Activated CD8-positive, alpha-beta T cell treated with anti-CD3 and anti-CD28 coated beads for 36 hours (primary cell): ENCODE measurements at regions not wholly inside any gene's neighbourhood (a gene's known extent, or its start where the extent isn't known, plus 50 kb on each side); places are given as distances from the start of the nearest gene placed in this dataset.
"Not testable (repeated sequence)": the region's sequence is repeated elsewhere in the genome, so short reads cannot be mapped to it uniquely, and the experiment has no call there.

Experiments
- ATAC-seq: fragments of 200-7000 bp; cut with Tn5 transposase; one replicate; pipeline ENCODE4 v1.10.0; 2021; ENCODE audit warnings: mild to moderate bottlenecking, moderate library complexity
- CTCF ChIA-PET: fragments of 350-600 bp; sonication (Branson Sonifier 250); formaldehyde crosslinking; loops from one replicate; lab custom pipeline; 2021; ENCODE audit warnings: antibody characterized with exemption; lab: Charles Lee
- POLR2A ChIA-PET: fragments of 350-600 bp; sonication (Branson Sonifier 250); formaldehyde crosslinking; loops from one replicate; lab custom pipeline; 2021; ENCODE audit warnings: antibody characterized with exemption; lab: Charles Lee
- DNase-seq: peaks from one replicate; pipeline ENCODE4 v3.0.0-alpha.2; 2020
- H3K27ac Mint-ChIP-seq: one replicate; pipeline ENCODE4 v1.8.0; 2021; ENCODE audit warnings: mild to moderate bottlenecking, mixed read lengths
- H3K27me3 Mint-ChIP-seq: one replicate; pipeline ENCODE4 v1.8.0; 2021; ENCODE audit warnings: mixed read lengths
- H3K36me3 Mint-ChIP-seq: one replicate; pipeline ENCODE4 v1.8.0; 2021; ENCODE audit warnings: low read depth, mixed read lengths
- H3K4me1 Mint-ChIP-seq: one replicate; pipeline ENCODE4 v1.8.0; 2021; ENCODE audit warnings: low read depth, mixed read lengths
- H3K4me3 Mint-ChIP-seq: one replicate; pipeline ENCODE4 v1.8.0; 2021; ENCODE audit warnings: mild to moderate bottlenecking, moderate library complexity, mixed read lengths
- H3K9me3 Mint-ChIP-seq: one replicate; pipeline ENCODE4 v1.8.0; 2021; ENCODE audit warnings: mixed read lengths
- intact Hi-C: fragments of 100-400 bp; cut with micrococcal nuclease; formaldehyde crosslinking; loops from one replicate; pipeline ENCODE4 v1.10.0; 2022
- TF ChIP-seq, protein P1 (sequence below): fragments of 200-600 bp; IDR thresholded peaks from one replicate; pipeline ENCODE4 v1.8.0; 2022; ENCODE audit warnings: antibody characterized with exemption, mild to moderate bottlenecking

DNA sequence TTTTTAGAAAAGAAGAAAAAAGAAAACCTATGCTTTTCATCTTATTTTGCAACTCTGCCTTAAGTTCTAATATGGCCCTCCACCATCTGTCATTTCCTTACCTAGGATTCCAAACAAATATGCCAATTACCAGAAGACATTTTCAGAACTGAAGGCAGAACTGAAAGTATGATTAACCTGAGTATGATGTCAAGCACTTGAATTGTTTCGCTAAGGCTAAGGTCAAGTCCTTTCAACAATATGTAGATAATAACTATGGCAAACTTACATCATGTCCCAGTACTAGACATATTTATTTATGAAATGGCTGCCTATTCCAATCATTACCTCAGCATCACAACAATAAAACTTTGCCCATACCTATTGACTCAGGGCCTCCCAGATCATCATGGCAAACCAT lies 91.0 kb downstream of the OR13H1 start:
- no peaks in the 10 kb centered on the region for H3K9me3 Mint-ChIP-seq
- no peaks in the 10 kb centered on the region for H3K36me3 Mint-ChIP-seq
- no peak overlapping the region for H3K27ac Mint-ChIP-seq
- H3K4me1 Mint-ChIP-seq: no peaks in the 10 kb centered on the region
- ChIA-PET CTCF (no interaction called here), POLR2A (no interaction called here)
- DNase-seq: no peak
- TF ChIP-seq, protein P1, sequence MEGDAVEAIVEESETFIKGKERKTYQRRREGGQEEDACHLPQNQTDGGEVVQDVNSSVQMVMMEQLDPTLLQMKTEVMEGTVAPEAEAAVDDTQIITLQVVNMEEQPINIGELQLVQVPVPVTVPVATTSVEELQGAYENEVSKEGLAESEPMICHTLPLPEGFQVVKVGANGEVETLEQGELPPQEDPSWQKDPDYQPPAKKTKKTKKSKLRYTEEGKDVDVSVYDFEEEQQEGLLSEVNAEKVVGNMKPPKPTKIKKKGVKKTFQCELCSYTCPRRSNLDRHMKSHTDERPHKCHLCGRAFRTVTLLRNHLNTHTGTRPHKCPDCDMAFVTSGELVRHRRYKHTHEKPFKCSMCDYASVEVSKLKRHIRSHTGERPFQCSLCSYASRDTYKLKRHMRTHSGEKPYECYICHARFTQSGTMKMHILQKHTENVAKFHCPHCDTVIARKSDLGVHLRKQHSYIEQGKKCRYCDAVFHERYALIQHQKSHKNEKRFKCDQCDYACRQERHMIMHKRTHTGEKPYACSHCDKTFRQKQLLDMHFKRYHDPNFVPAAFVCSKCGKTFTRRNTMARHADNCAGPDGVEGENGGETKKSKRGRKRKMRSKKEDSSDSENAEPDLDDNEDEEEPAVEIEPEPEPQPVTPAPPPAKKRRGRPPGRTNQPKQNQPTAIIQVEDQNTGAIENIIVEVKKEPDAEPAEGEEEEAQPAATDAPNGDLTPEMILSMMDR: no peak
- no peak overlapping the region for H3K4me3 Mint-ChIP-seq
- H3K27me3 Mint-ChIP-seq: no peaks in the 10 kb centered on the region
- no peak for ATAC-seq
- intact Hi-C loops: loop anchor here (10.0 kb wide), 1 partner anchor 660 kb away; no protein-coding TSS in a partner anchor

GRCh38 chrX:131646106-131646505 lies 102.2 kb downstream of the OR13H1 start:
- POLR2A ChIA-PET: no interaction called here
- TF ChIP-seq, protein P1: no peak
- no peak overlapping the region for H3K27ac Mint-ChIP-seq
- intact Hi-C loops: no loop called here
- peaks cover 5% of the 10 kb centered on the region for H3K4me1 Mint-ChIP-seq
- H3K4me3 Mint-ChIP-seq: no peak overlapping the region
- CTCF ChIA-PET: no interaction called here
- ATAC-seq (no peak), DNase-seq (no peak)
- no peaks in the 10 kb centered on the region for H3K36me3 Mint-ChIP-seq
- no peaks in the 10 kb centered on the region for H3K9me3 Mint-ChIP-seq
- no peaks in the 10 kb centered on the region for H3K27me3 Mint-ChIP-seq

- intact Hi-C loops: no loop called here
- peaks cover 3% of the 10 kb centered on the region for H3K27me3 Mint-ChIP-seq
- H3K4me1 Mint-ChIP-seq: peaks cover 5% of the 10 kb centered on the region
- DNase-seq (peak; percentile 2), ATAC-seq (no peak)
- H3K4me3 Mint-ChIP-seq: no peak overlapping the region
- POLR2A ChIA-PET: interaction anchor here (0.7 kb wide), 1 partner anchor 594 kb away, joined by 3 read pairs; no protein-coding TSS in a partner anchor
- no peak overlapping the region for H3K27ac Mint-ChIP-seq
- CTCF ChIA-PET: no interaction called here
- TF ChIP-seq, protein P1: no peak
- H3K9me3 Mint-ChIP-seq: no peaks in the 10 kb centered on the region
- H3K36me3 Mint-ChIP-seq: no peaks in the 10 kb centered on the region
Observed at GRCh38 chrX:131649741-131650140, 105.9 kb downstream of the OR13H1 start.

- CTCF ChIA-PET: no interaction called here
- DNase-seq (no peak), ATAC-seq (no peak)
- POLR2A ChIA-PET: no interaction called here
- Mint-ChIP-seq H3K27ac (no peak overlapping the region), H3K4me3 (no peak overlapping the region), H3K36me3 (no peaks in the 10 kb centered on the region), H3K27me3 (peaks cover 3% of the 10 kb centered on the region), H3K9me3 (no peaks in the 10 kb centered on the region), H3K4me1 (peaks cover 5% of the 10 kb centered on the region)
- TF ChIP-seq, protein P1: no peak
- intact Hi-C loops: no loop called here
Observed at GRCh38 chrX:131650637-131651410, 107.0 kb downstream of the OR13H1 start.

- H3K4me3 Mint-ChIP-seq, intact Hi-C loops, H3K9me3 Mint-ChIP-seq, ATAC-seq, H3K36me3 Mint-ChIP-seq, H3K4me1 Mint-ChIP-seq, CTCF ChIA-PET, H3K27me3 Mint-ChIP-seq, H3K27ac Mint-ChIP-seq, DNase-seq, POLR2A ChIA-PET: not testable (repeated sequence)
Observed at GRCh38 chrX:131663726-131664125, 119.9 kb downstream of the OR13H1 start.
